Ovary (tissue), 7 donors: ENCODE measurements at regions not wholly inside any gene's neighbourhood (a gene's known extent, or its start where the extent isn't known, plus 50 kb on each side); places are given as distances from the start of the nearest gene placed in this dataset.

Experiments used
- DNase-seq, 5 donors: peaks; one replicate each; pipeline ENCODE4 v3.0.0-alpha.2; 2019 to 2020
- H3K27ac ChIP-seq, 2 donors: fragments of 200-600 bp; one replicate each; pipeline versions ENCODE4 v1.5.1 to v1.8.0; 2019 to 2022
- H3K27me3 ChIP-seq: fragments of 200-600 bp; one replicate; pipeline ENCODE4 v1.8.0; 2022
- H3K36me3 ChIP-seq: fragments of 200-600 bp; sonication (generic); one replicate; pipeline ENCODE4 v1.5.1; 2019
- H3K4me1 ChIP-seq: one replicate; pipeline ENCODE4 v1.8.1; 2013; ENCODE audit warnings: mild to moderate bottlenecking, moderate library complexity; ENCODE audit not compliant: insufficient read depth
- H3K4me3 ChIP-seq: fragments of 200-600 bp; sonication (generic); one replicate; pipeline ENCODE4 v1.5.1; 2017
- H3K9me3 ChIP-seq, 2 donors: fragments of 200-600 bp in 1 of 2; sonication (generic) in 1 of 2; one replicate each; pipeline versions ENCODE4 v1.5.1 to v1.8.1; 2013 to 2019; ENCODE audit warnings: mild to moderate bottlenecking in 1 of 2, moderate library complexity in 1 of 2
- CTCF ChIP-seq, 3 donors: fragments of 450-650 bp in 2 of 3; fragments of 200-600 bp in 1 of 3; IDR thresholded peaks; one replicate each; pipeline versions ENCODE4 v1.5.1 to v1.8.0; 2016 to 2022; ENCODE audit warnings: antibody characterized with exemption in 3 of 3, mild to moderate bottlenecking in 1 of 3
- EP300 ChIP-seq: sonication (generic); formaldehyde crosslinking; IDR thresholded peaks from one replicate; pipeline ENCODE4 v1.6.1; 2017; ENCODE audit warnings: antibody characterized with exemption
- POLR2A ChIP-seq: fragments of 450-650 bp; IDR thresholded peaks from one replicate; pipeline ENCODE4 v1.6.1; 2017; ENCODE audit warnings: antibody characterized with exemption, mild to moderate bottlenecking, moderate library complexity
- WGBS, 3 donors: extraction: QIAGEN DNeasy Blood & Tissue Kit in 1 of 3; methylation state at CpG; one replicate each; pipeline versions ENCODE4 v1.1.5 to v1.1.7; 2013 to 2017; 5-methylcytosine and 5-hydroxymethylcytosine counted together
- intact Hi-C, 4 donors: fragments of 100-400 bp; cut with DNase I; formaldehyde crosslinking; loops; one replicate each; pipeline versions ENCODE4 v1.11.0 to v1.15.1; 2022 to 2023
- donor health status: DM: no; HTN: no; CAD: no; lungs with moderate emphysema.
- donor health status: DM: no; HTN: no; CAD: no.
- donor health status: Bipolar disorder and iron deficiency.
- donor health status: DM: no; HTN: no; CAD: no.
- donor health status: DM: yes; HTN: yes; CAD: no.

DNA sequence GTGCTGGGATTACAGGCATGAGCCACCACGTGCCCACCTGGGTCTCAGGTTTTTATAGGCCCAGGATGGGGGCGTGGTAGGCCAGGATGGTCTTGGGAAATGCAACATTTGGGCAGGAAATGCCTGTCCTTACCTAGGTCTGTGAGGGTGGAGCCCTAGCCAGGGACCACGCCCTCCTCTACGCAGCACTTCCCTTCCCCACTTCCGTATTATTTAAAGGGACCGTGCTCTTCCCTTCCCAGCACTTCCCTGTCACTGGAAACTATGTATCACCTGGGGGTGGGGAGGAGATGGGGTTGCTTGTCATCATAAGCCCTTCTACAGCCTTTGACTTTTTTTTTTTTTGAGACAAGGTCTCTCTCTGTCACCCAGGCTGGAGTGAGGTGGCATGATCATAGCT is 238.9 kb upstream of the NLRP1 start:
- Histone ChIP-seq H3K36me3 (no peaks in the 10 kb centered on the region), H3K4me1 (no peaks in the 10 kb centered on the region), H3K27ac (no peak overlapping the region), H3K27me3 (no peaks in the 10 kb centered on the region), H3K4me3 (no peak overlapping the region), H3K9me3 (no peaks in the 10 kb centered on the region)
- no peak for DNase-seq
- WGBS, 3 donors, result 66 to 68% (median 68%) methylated on average over 6 of the region's 6 CpGs
- intact Hi-C loops, result no loop called here
- TF ChIP-seq POLR2A (no peak), EP300 (no peak), CTCF (IDR thresholded peaks at IDR 0.05) (no peak)

- Histone ChIP-seq H3K9me3 (no peaks in the 10 kb centered on the region), H3K4me3 (no peak overlapping the region), H3K4me1 (no peaks in the 10 kb centered on the region), H3K36me3 (no peaks in the 10 kb centered on the region), H3K27me3 (no peaks in the 10 kb centered on the region), H3K27ac (no peak overlapping the region)
- 32 to 39% (median 32%) methylated on average over 8 to 11 of the region's 11 CpGs for WGBS, 3 donors
- TF ChIP-seq EP300 (no peak), CTCF (IDR thresholded peaks at IDR 0.05) (no peak), POLR2A (no peak)
- intact Hi-C loops, result no loop called here
- DNase-seq, result no peak
Observed at GRCh38 chr17:5825717-5826330, 241.5 kb upstream of the NLRP1 start.

DNA sequence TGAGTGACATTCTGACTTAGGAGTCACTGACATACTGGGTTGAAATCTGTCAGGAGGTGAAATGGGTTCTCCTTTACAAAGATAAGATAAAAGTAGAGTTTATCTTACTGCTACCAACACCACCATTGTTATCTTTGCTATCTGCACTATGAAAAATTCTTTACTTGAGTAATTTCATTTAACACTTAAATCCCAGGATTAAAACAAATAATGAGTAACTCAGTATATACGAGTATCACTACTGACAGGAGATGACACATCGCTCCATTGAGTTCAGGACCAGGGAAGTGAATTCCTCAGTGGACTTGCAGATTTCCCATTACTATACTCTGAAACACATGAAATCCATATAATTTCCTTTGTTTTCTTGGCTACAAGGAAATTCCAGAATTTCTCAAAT is 242.1 kb upstream of the NLRP1 start:
- Histone ChIP-seq H3K4me3 (no peak overlapping the region), H3K9me3 (no peaks in the 10 kb centered on the region), H3K36me3 (no peaks in the 10 kb centered on the region), H3K27me3 (no peaks in the 10 kb centered on the region), H3K4me1 (no peaks in the 10 kb centered on the region), H3K27ac (no peak overlapping the region)
- DNase-seq, result no peak
- intact Hi-C loops, result no loop called here
- TF ChIP-seq CTCF (IDR thresholded peaks at IDR 0.05), result no peak
- TF ChIP-seq EP300, result no peak
- 85 to 90% (median 88%) methylated on average over 2 of the region's 2 CpGs for WGBS, 3 donors

DNA sequence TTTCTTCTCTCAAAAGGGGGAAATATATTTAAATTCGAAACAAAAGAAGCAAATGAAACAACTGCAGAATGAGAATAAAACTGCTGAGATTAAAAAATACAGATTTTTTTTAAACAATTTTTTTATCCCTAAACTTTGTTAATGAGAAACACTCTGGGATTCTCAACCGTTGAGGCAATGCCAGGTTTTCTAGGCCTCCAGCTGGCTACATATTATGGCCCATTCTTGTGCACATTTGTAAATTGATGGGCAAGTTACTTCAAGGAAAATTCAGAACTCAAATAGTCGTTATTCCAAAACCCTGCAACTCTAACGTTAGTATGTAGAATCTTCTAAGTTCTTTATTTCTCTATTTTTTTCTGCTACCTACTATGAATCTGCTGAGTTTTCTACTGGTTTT is 239.3 kb upstream of the WSCD1 start:
- intact Hi-C loops, result no loop called here
- Histone ChIP-seq H3K9me3 (no peaks in the 10 kb centered on the region), H3K27me3 (no peaks in the 10 kb centered on the region), H3K36me3 (no peaks in the 10 kb centered on the region), H3K4me3 (no peak overlapping the region), H3K4me1 (no peaks in the 10 kb centered on the region), H3K27ac (no peak overlapping the region)
- 20 to 33% (median 27%) methylated on average over 4 of the region's 4 CpGs for WGBS, 3 donors
- DNase-seq, result no peak
- no peak for TF ChIP-seq CTCF (IDR thresholded peaks at IDR 0.05)
